ENCODE measurements at regions not wholly inside any gene's neighbourhood (a gene's known extent, or its start where the extent isn't known, plus 50 kb on each side); places are given as distances from the start of the nearest gene placed in this dataset.
"Not testable (repeated sequence)": the region's sequence is repeated elsewhere in the genome, so short reads cannot be mapped to it uniquely, and the experiment has no call there.

- H3K36me3 Mint-ChIP-seq (ENCODE audit: low read depth); DNase-seq; H3K9ac ChIP-seq (ENCODE audit: extremely low read depth, low read length, poor library complexity, severe bottlenecking); H3K4me1 Mint-ChIP-seq; H3K36me3 ChIP-seq (ENCODE audit: control insufficient read depth, insufficient read depth, low read length); H3K4me3 Mint-ChIP-seq; H3K27me3 ChIP-seq (ENCODE audit: control insufficient read depth, insufficient read depth, low read length, poor library complexity, severe bottlenecking); H3K4me3 ChIP-seq (ENCODE audit: low read length); H3K27ac ChIP-seq (ENCODE audit: low read depth, low read length); H3K27me3 Mint-ChIP-seq (ENCODE audit: insufficient read depth); H3K27ac Mint-ChIP-seq; H3K4me1 ChIP-seq (ENCODE audit: control insufficient read depth, insufficient read depth, low read length): not testable (repeated sequence)
- WGBS, 2 experiments (ENCODE audit: insufficient coverage in 1 of 2, insufficient read length in 1 of 2) = 90 to 92% methylated on average over 12 to 81 of the region's 83 CpGs
- peaks cover 46% of the 10 kb centered on the region for H3K9me3 Mint-ChIP-seq
- H3K9me3 ChIP-seq (ENCODE audit: control insufficient read depth, low read length) = peaks cover 16% of the 10 kb centered on the region
Observed at GRCh38 chr16:34014841-34015820, 555.7 kb downstream of the TP53TG3F start.

GRCh38 chr16:34018277-34018676 is 558.9 kb downstream of the TP53TG3F start:
- not testable (repeated sequence) for DNase-seq; H3K27ac Mint-ChIP-seq; H3K4me3 ChIP-seq (ENCODE audit: low read length); H3K4me1 ChIP-seq (ENCODE audit: control insufficient read depth, insufficient read depth, low read length); H3K36me3 ChIP-seq (ENCODE audit: control insufficient read depth, insufficient read depth, low read length); H3K36me3 Mint-ChIP-seq (ENCODE audit: low read depth); H3K9ac ChIP-seq (ENCODE audit: extremely low read depth, low read length, poor library complexity, severe bottlenecking); H3K27me3 ChIP-seq (ENCODE audit: control insufficient read depth, insufficient read depth, low read length, poor library complexity, severe bottlenecking); H3K4me3 Mint-ChIP-seq; H3K27ac ChIP-seq (ENCODE audit: low read depth, low read length); H3K4me1 Mint-ChIP-seq; H3K27me3 Mint-ChIP-seq (ENCODE audit: insufficient read depth)
- peaks cover 73% of the 10 kb centered on the region for H3K9me3 Mint-ChIP-seq
- peaks cover 24% of the 10 kb centered on the region for H3K9me3 ChIP-seq (ENCODE audit: control insufficient read depth, low read length)

DNA sequence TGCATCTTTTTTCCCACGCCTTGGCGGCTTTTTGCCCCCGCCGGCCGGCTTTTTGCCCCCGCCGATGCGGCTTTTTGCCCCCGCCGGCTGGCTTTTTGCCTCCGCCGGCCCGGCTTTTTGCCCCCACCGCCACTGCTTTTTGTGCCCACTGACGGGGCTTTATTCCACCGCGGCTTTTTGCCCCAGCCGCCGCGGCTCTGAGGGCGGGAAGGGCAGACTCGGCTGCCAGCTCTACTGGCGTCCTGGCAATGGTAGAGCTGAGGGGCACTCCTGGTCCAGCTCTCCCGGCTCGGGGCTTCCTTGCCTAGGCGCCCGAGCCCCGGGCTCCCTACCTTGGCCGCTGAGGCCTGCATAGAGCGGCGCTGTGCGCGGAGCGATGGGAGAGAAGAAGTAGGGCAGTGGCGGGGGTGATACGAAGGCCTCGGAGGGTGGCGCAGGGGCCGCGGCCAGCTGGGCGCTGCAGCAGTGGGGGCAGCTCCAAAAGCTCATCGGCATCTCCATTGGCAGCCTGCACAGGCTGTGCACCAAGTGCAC is 591.4 kb downstream of the TP53TG3F start:
- DNase-seq = no peak
- Histone ChIP-seq H3K36me3 (ENCODE audit: control insufficient read depth, insufficient read depth, low read length) (no peaks in the 10 kb centered on the region), H3K27me3 (ENCODE audit: control insufficient read depth, insufficient read depth, low read length, poor library complexity, severe bottlenecking) (no peaks in the 10 kb centered on the region), H3K9me3 (ENCODE audit: control insufficient read depth, low read length) (peaks cover 31% of the 10 kb centered on the region), H3K4me3 (ENCODE audit: low read length) (no peak overlapping the region), H3K27ac (ENCODE audit: low read depth, low read length) (no peak overlapping the region), H3K4me1 (ENCODE audit: control insufficient read depth, insufficient read depth, low read length) (no peaks in the 10 kb centered on the region), H3K9ac (ENCODE audit: extremely low read depth, low read length, poor library complexity, severe bottlenecking) (no peak overlapping the region)
- H3K36me3 Mint-ChIP-seq (ENCODE audit: low read depth) = peaks cover 10% of the 10 kb centered on the region
- H3K4me1 Mint-ChIP-seq = no peaks in the 10 kb centered on the region
- no peak overlapping the region for H3K27ac Mint-ChIP-seq
- H3K4me3 Mint-ChIP-seq = no peak overlapping the region
- 84 to 94% methylated on average over 6 to 41 of the region's 42 CpGs for WGBS, 2 experiments (ENCODE audit: insufficient coverage in 1 of 2, insufficient read length in 1 of 2)
- no peaks in the 10 kb centered on the region for H3K27me3 Mint-ChIP-seq (ENCODE audit: insufficient read depth)
- peaks cover 83% of the 10 kb centered on the region for H3K9me3 Mint-ChIP-seq
- no peak for TF ChIP-seq CTCF (conservative IDR thresholded peaks at IDR 0.05)

DNA sequence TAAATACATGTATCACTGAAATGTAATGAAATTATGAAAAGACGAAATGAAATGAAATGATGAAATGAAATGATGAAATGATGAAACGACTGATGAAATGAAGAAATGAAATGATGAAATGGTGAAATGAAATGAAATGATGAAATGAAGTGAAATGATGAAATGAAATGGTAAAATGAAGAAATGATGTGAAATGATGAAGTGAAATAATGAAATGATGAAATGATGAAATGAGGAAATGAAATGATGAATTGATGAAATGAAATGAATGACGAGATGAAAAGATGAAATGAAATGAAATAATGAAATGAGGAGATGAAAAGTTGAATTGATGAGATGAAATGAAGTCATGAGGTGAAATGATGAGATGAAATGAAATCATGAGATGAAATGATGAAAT is 594.7 kb downstream of the TP53TG3F start:
- H3K27ac Mint-ChIP-seq = no peak overlapping the region
- WGBS, 2 experiments (ENCODE audit: insufficient coverage in 1 of 2, insufficient read length in 1 of 2) = 53 to 64% methylated on average over 3 of the region's 3 CpGs
- no peaks in the 10 kb centered on the region for H3K27me3 ChIP-seq (ENCODE audit: control insufficient read depth, insufficient read depth, low read length, poor library complexity, severe bottlenecking)
- H3K9me3 ChIP-seq (ENCODE audit: control insufficient read depth, low read length) = peaks cover 30% of the 10 kb centered on the region
- H3K27ac ChIP-seq (ENCODE audit: low read depth, low read length) = no peak overlapping the region
- H3K4me1 ChIP-seq (ENCODE audit: control insufficient read depth, insufficient read depth, low read length) = no peaks in the 10 kb centered on the region
- H3K4me3 ChIP-seq (ENCODE audit: low read length) = peak overlapping the region; percentile 12
- H3K36me3 Mint-ChIP-seq (ENCODE audit: low read depth) = peaks cover 10% of the 10 kb centered on the region
- no peaks in the 10 kb centered on the region for H3K27me3 Mint-ChIP-seq (ENCODE audit: insufficient read depth)
- H3K9ac ChIP-seq (ENCODE audit: extremely low read depth, low read length, poor library complexity, severe bottlenecking) = no peak overlapping the region
- H3K4me1 Mint-ChIP-seq = no peaks in the 10 kb centered on the region
- no peak for TF ChIP-seq CTCF (conservative IDR thresholded peaks at IDR 0.05)
- peaks cover 73% of the 10 kb centered on the region for H3K9me3 Mint-ChIP-seq
- H3K36me3 ChIP-seq (ENCODE audit: control insufficient read depth, insufficient read depth, low read length) = no peaks in the 10 kb centered on the region
- H3K4me3 Mint-ChIP-seq = no peak overlapping the region
- DNase-seq = no peak

Measured in endodermal cell (in vitro differentiated cells).